B cell (primary cell): ENCODE measurements at regions not wholly inside any gene's neighbourhood (a gene's known extent, or its start where the extent isn't known, plus 50 kb on each side); places are given as distances from the start of the nearest gene placed in this dataset.

Source experiments
- ATAC-seq: fragments of 200-7000 bp; cut with Tn5 transposase; one replicate; pipeline ENCODE4 v1.10.0; 2021; ENCODE audit warnings: low read depth, mild to moderate bottlenecking, moderate number of reproducible peaks, moderate library complexity
- CTCF ChIA-PET: fragments of 350-600 bp; sonication (Branson Sonifier 250); formaldehyde crosslinking; loops from one replicate; lab custom pipeline; 2021; ENCODE audit warnings: antibody characterized with exemption, inconsistent platforms; lab: Charles Lee
- POLR2A ChIA-PET: fragments of 350-600 bp; sonication (Branson Sonifier 250); formaldehyde crosslinking; loops from one replicate; lab custom pipeline; 2021; ENCODE audit warnings: antibody characterized with exemption; lab: Charles Lee
- DNase-seq: peaks from one replicate; pipeline ENCODE4 v3.0.0; 2013
- H2AFZ ChIP-seq: 2 replicates; pipeline ENCODE4 v1.6.1; 2012; ENCODE audit warnings: mild to moderate bottlenecking, low read depth, low read length; ENCODE audit not compliant: insufficient read depth, poor library complexity, severe bottlenecking
- H3K27ac ChIP-seq, 2 donors: 1 replicate in 1 of 2; 2 replicates in 1 of 2; pipeline ENCODE4 v1.5.1; 2012 to 2013; ENCODE audit warnings: low read length in 2 of 2, mild to moderate bottlenecking in 2 of 2, moderate library complexity in 1 of 2
- H3K27me3 ChIP-seq, 4 experiments: fragments of 200-600 bp in 1 of 4; sonication (generic) in 1 of 4; replicated peaks in 1 of 4; 1 replicate in 2 of 4; 2 replicates in 2 of 4; pipeline versions ENCODE4 v1.6.1 to v1.7.0; 2013 to 2016; ENCODE audit warnings: low read length in 3 of 4, mild to moderate bottlenecking in 2 of 4, mixed read lengths in 1 of 4, moderate library complexity in 1 of 4; ENCODE audit not compliant: insufficient read depth in 4 of 4, control insufficient read depth in 3 of 4; ENCODE audit errors: control extremely low read depth in 1 of 4
- H3K36me3 ChIP-seq, 2 experiments: replicated peaks in 1 of 2; 1 replicate in 1 of 2; 2 replicates in 1 of 2; pipeline versions ENCODE4 v1.6.1 to v1.7.1; 2013; ENCODE audit warnings: low read length in 1 of 2; ENCODE audit not compliant: insufficient read depth in 2 of 2, control insufficient read depth in 1 of 2; ENCODE audit errors: control extremely low read depth in 1 of 2, extremely low read depth in 1 of 2
- H3K4me1 ChIP-seq, 2 donors: fragments of 200-600 bp in 1 of 2; sonication (generic) in 1 of 2; 1 replicate in 1 of 2; 2 replicates in 1 of 2; pipeline versions ENCODE4 v1.5.1 to v1.6.1; 2013 to 2017; ENCODE audit warnings: low read length in 2 of 2; ENCODE audit not compliant: control insufficient read depth in 2 of 2, insufficient read depth in 2 of 2
- H3K4me2 ChIP-seq: replicated peaks from 2 replicates; pipeline ENCODE3; 2012; ENCODE audit warnings: mild to moderate bottlenecking, low read depth, low read length; ENCODE audit not compliant: poor library complexity, severe bottlenecking
- H3K4me3 ChIP-seq, 5 experiments: fragments of 200-600 bp in 1 of 5; sonication (generic) in 1 of 5; 1 replicate in 3 of 5; 2 replicates in 2 of 5; pipeline versions ENCODE4 v1.5.1 to v1.7.0; 2011 to 2016; ENCODE audit warnings: low read length in 4 of 5, mild to moderate bottlenecking in 4 of 5, low read depth in 2 of 5, control low read depth in 1 of 5, moderate library complexity in 1 of 5; ENCODE audit not compliant: insufficient read depth in 1 of 5; ENCODE audit errors: control extremely low read depth in 1 of 5, extremely low read depth in 1 of 5
- H3K79me2 ChIP-seq: fragments of 200-600 bp; sonication (generic); one replicate; pipeline ENCODE4 v1.6.0; 2016; ENCODE audit warnings: low read length; ENCODE audit not compliant: control insufficient read depth, insufficient read depth
- H3K9ac ChIP-seq: fragments of 200-600 bp; sonication (generic); 2 replicates; pipeline ENCODE4 v1.6.1; 2017; ENCODE audit warnings: mild to moderate bottlenecking, low read length, moderate library complexity
- H3K9me3 ChIP-seq, 3 donors: one replicate each; pipeline versions ENCODE4 v1.6.1 to v1.7.1; 2013; ENCODE audit warnings: low read length in 2 of 3; ENCODE audit not compliant: control insufficient read depth in 2 of 3, insufficient read depth in 1 of 3; ENCODE audit errors: control extremely low read depth in 1 of 3
- H4K20me1 ChIP-seq: 2 replicates; pipeline ENCODE4 v1.6.0; 2012; ENCODE audit warnings: mild to moderate bottlenecking, low read length; ENCODE audit not compliant: insufficient read depth, control insufficient read depth, poor library complexity, severe bottlenecking
- H3K27ac Mint-ChIP-seq: one replicate; pipeline ENCODE4 v1.8.0; 2021; ENCODE audit warnings: mixed read lengths
- H3K27me3 Mint-ChIP-seq: one replicate; pipeline ENCODE4 v1.8.0; 2021; ENCODE audit warnings: mixed read lengths
- H3K4me1 Mint-ChIP-seq: one replicate; pipeline ENCODE4 v1.8.0; 2021; ENCODE audit warnings: mixed read lengths
- H3K4me3 Mint-ChIP-seq: one replicate; pipeline ENCODE4 v1.8.0; 2021; ENCODE audit warnings: mixed read lengths
- H3K9me3 Mint-ChIP-seq: one replicate; pipeline ENCODE4 v1.8.0; 2022; ENCODE audit warnings: mixed read lengths; ENCODE audit not compliant: insufficient read depth
- CTCF ChIP-seq: fragments of 200-600 bp; IDR thresholded peaks from one replicate; pipeline ENCODE4 v1.8.0; 2022; ENCODE audit warnings: antibody characterized with exemption, mild to moderate bottlenecking
- EZH2 ChIP-seq: IDR thresholded peaks from 2 replicates; pipeline ENCODE4 v1.6.1; 2012; ENCODE audit warnings: borderline replicate concordance, low read depth, mild to moderate bottlenecking, moderate library complexity, low read length; ENCODE audit not compliant: insufficient read depth, poor library complexity, severe bottlenecking
- WGBS: methylation state at CpG from one replicate; pipeline ENCODE4 v1.1.5; 2013; ENCODE audit warnings: missing lambda C conversion rate; ENCODE audit not compliant: insufficient coverage; 5-methylcytosine and 5-hydroxymethylcytosine counted together
- intact Hi-C: fragments of 100-400 bp; cut with micrococcal nuclease; formaldehyde crosslinking; loops from one replicate; pipeline ENCODE4 v1.10.0; 2022

- Histone ChIP-seq H3K4me3 (no peak overlapping the region), H3K4me1 (no peaks in the 10 kb centered on the region), H3K9me3 (peaks cover 0 to 3% (median 0%) of the 10 kb centered on the region in 3 donors), H4K20me1 (no peaks in the 10 kb centered on the region), H3K27ac (no peak overlapping the region), H3K79me2 (no peaks in the 10 kb centered on the region), H3K36me3 (no peaks in the 10 kb centered on the region), H3K4me2 (no peak overlapping the region), H3K9ac (no peak overlapping the region), H3K27me3 (no peaks in the 10 kb centered on the region), H2AFZ (no peak overlapping the region)
- Mint-ChIP-seq H3K4me1 (no peaks in the 10 kb centered on the region), H3K27me3 (peaks cover 3% of the 10 kb centered on the region), H3K4me3 (no peak overlapping the region), H3K27ac (no peak overlapping the region), H3K9me3 (no peaks in the 10 kb centered on the region)
- TF ChIP-seq CTCF (no peak), EZH2 (no peak)
- ATAC-seq: no peak
- ChIA-PET CTCF (no interaction called here), POLR2A (no interaction called here)
- 84% methylated on average over 15 of the region's 17 CpGs for WGBS
- DNase-seq: no peak
- intact Hi-C loops: no loop called here
Measured at GRCh38 chr4:24248674-24249630, 335.4 kb downstream of the DHX15 start.

- Histone ChIP-seq H3K4me1 (no peaks in the 10 kb centered on the region), H3K27ac (no peak overlapping the region), H4K20me1 (no peaks in the 10 kb centered on the region), H3K79me2 (no peaks in the 10 kb centered on the region), H3K27me3 (no peaks in the 10 kb centered on the region), H3K9ac (no peak overlapping the region), H3K4me3 (no peak overlapping the region), H2AFZ (no peak overlapping the region), H3K36me3 (no peaks in the 10 kb centered on the region), H3K4me2 (no peak overlapping the region), H3K9me3 (peaks cover 0 to 6% (median 0%) of the 10 kb centered on the region in 3 donors)
- no peak for ATAC-seq
- no peak overlapping the region for H3K27ac Mint-ChIP-seq
- no peaks in the 10 kb centered on the region for H3K4me1 Mint-ChIP-seq
- ChIA-PET CTCF (no interaction called here), POLR2A (no interaction called here)
- intact Hi-C loops: no loop called here
- 69% methylated on average over 2 of the region's 2 CpGs for WGBS
- H3K4me3 Mint-ChIP-seq: no peak overlapping the region
- TF ChIP-seq CTCF (no peak), EZH2 (no peak)
- DNase-seq: no peak
- no peaks in the 10 kb centered on the region for H3K27me3 Mint-ChIP-seq
- no peaks in the 10 kb centered on the region for H3K9me3 Mint-ChIP-seq
Measured at GRCh38 chr4:24245491-24245820, 338.9 kb downstream of the DHX15 start.
